Liver (tissue), 7 donors: ENCODE measurements at regions not wholly inside any gene's neighbourhood (a gene's known extent, or its start where the extent isn't known, plus 50 kb on each side); places are given as distances from the start of the nearest gene placed in this dataset.

Source experiments
- DNase-seq: peaks from one replicate; pipeline ENCODE4 v3.0.0-alpha.2; 2017; ENCODE audit warnings: low spot score
- H3K27ac ChIP-seq, 2 donors: one replicate each; pipeline ENCODE4 v1.7.0; 2013; ENCODE audit warnings: inconsistent platforms in 2 of 2, low read length in 2 of 2, control low read depth in 1 of 2, low read depth in 1 of 2, mild to moderate bottlenecking in 1 of 2
- H3K27me3 ChIP-seq, 4 donors: one replicate each; pipeline versions ENCODE4 v1.6.1 to v1.7.0; 2013; ENCODE audit warnings: low read length in 3 of 4, inconsistent platforms in 1 of 4, mild to moderate bottlenecking in 1 of 4, moderate library complexity in 1 of 4; ENCODE audit not compliant: control insufficient read depth in 4 of 4, insufficient read depth in 4 of 4
- H3K36me3 ChIP-seq, 4 donors: one replicate each; pipeline versions ENCODE4 v1.6.1 to v1.7.0; 2013; ENCODE audit warnings: low read length in 3 of 4, mild to moderate bottlenecking in 3 of 4, low read depth in 1 of 4, moderate library complexity in 1 of 4; ENCODE audit not compliant: control insufficient read depth in 4 of 4, insufficient read depth in 3 of 4
- H3K4me1 ChIP-seq, 4 donors: one replicate each; pipeline versions ENCODE4 v1.6.1 to v1.7.0; 2013; ENCODE audit warnings: low read length in 3 of 4, mild to moderate bottlenecking in 3 of 4, moderate library complexity in 1 of 4; ENCODE audit not compliant: control insufficient read depth in 4 of 4, insufficient read depth in 4 of 4
- H3K4me3 ChIP-seq, 3 donors: one replicate each; pipeline versions ENCODE4 v1.6.1 to v1.7.0; 2013; ENCODE audit warnings: low read length in 3 of 3, control low read depth in 1 of 3, low read depth in 1 of 3, mild to moderate bottlenecking in 1 of 3
- H3K9ac ChIP-seq, 2 donors: one replicate each; pipeline ENCODE4 v1.7.0; 2013; ENCODE audit warnings: low read length in 2 of 2, mild to moderate bottlenecking in 2 of 2, moderate library complexity in 2 of 2, control low read depth in 1 of 2, low read depth in 1 of 2
- H3K9me3 ChIP-seq, 4 donors: one replicate each; pipeline versions ENCODE4 v1.6.1 to v1.7.0; 2013; ENCODE audit warnings: low read length in 3 of 4; ENCODE audit not compliant: control insufficient read depth in 4 of 4
- EGR1 ChIP-seq, 2 donors: IDR thresholded peaks; 2 replicates each; pipeline ENCODE4 v1.6.1; 2016 to 2018; ENCODE audit warnings: antibody characterized with exemption in 2 of 2, low read depth in 2 of 2
- FOXA1 ChIP-seq: IDR thresholded peaks from 2 replicates; pipeline ENCODE4 v1.6.1; 2016; ENCODE audit warnings: antibody characterized with exemption
- FOXA2 ChIP-seq: IDR thresholded peaks from 2 replicates; pipeline ENCODE4 v1.6.1; 2016; ENCODE audit warnings: antibody characterized with exemption
- GABPA ChIP-seq, 2 donors: IDR thresholded peaks in 1 of 2; conservative IDR thresholded peaks in 1 of 2; 2 replicates each; pipeline ENCODE4 v1.6.1; 2016; ENCODE audit warnings: antibody characterized with exemption in 2 of 2, mild to moderate bottlenecking in 1 of 2, moderate library complexity in 1 of 2
- HNF4G ChIP-seq: IDR thresholded peaks from 2 replicates; pipeline ENCODE4 v1.6.1; 2016; ENCODE audit warnings: antibody characterized with exemption
- JUND ChIP-seq, 2 donors: IDR thresholded peaks; 2 replicates each; pipeline ENCODE4 v1.6.1; 2016; ENCODE audit warnings: antibody characterized with exemption in 2 of 2
- NR2F2 ChIP-seq: IDR thresholded peaks from 2 replicates; pipeline ENCODE4 v1.6.1; 2016; ENCODE audit warnings: antibody characterized with exemption
- RAD21 ChIP-seq, 2 donors: IDR thresholded peaks; 2 replicates each; pipeline ENCODE4 v1.6.1; 2016; ENCODE audit warnings: antibody characterized with exemption in 2 of 2, mild to moderate bottlenecking in 2 of 2
- REST ChIP-seq: IDR thresholded peaks from 2 replicates; pipeline ENCODE4 v1.6.1; 2016; ENCODE audit warnings: antibody characterized with exemption, mild to moderate bottlenecking
- SP1 ChIP-seq: IDR thresholded peaks from 2 replicates; pipeline ENCODE4 v1.6.1; 2018; ENCODE audit warnings: antibody characterized with exemption, mild to moderate bottlenecking
- TAF1 ChIP-seq: conservative IDR thresholded peaks from 2 replicates; pipeline ENCODE4 v1.6.1; 2016; ENCODE audit warnings: antibody characterized with exemption, mild to moderate bottlenecking
- YY1 ChIP-seq: IDR thresholded peaks from 2 replicates; pipeline ENCODE4 v1.6.1; 2016; ENCODE audit warnings: antibody characterized with exemption, mild to moderate bottlenecking
- WGBS: extraction: QIAGEN DNeasy Blood & Tissue Kit; methylation state at CpG from one replicate; pipeline ENCODE4 v1.1.7; 2013; 5-methylcytosine and 5-hydroxymethylcytosine counted together
- TF ChIP-seq, protein P1 (sequence below): IDR thresholded peaks from 2 replicates; pipeline ENCODE4 v1.6.1; 2016; ENCODE audit warnings: antibody characterized with exemption
- TF ChIP-seq, protein P2 (sequence below): IDR thresholded peaks from 2 replicates; pipeline ENCODE4 v1.6.1; 2016; ENCODE audit warnings: antibody characterized with exemption
- donor health status: healthy.
- donor health status: healthy.
- donor health status: healthy.
- donor health status: healthy.

- no peaks in the 10 kb centered on the region for H3K36me3 ChIP-seq
- no peak for DNase-seq
- H3K9me3 ChIP-seq = no peaks in the 10 kb centered on the region
- no peaks in the 10 kb centered on the region for H3K4me1 ChIP-seq
- no peak overlapping the region for H3K9ac ChIP-seq
- peaks cover 0 to 4% (median 0%) of the 10 kb centered on the region in 4 donors for H3K27me3 ChIP-seq
- no peak overlapping the region for H3K27ac ChIP-seq
- no peak overlapping the region for H3K4me3 ChIP-seq
- TF ChIP-seq FOXA2 (no peak), YY1 (no peak), JUND (IDR thresholded peaks at IDR 0.05) (no peak), SP1 (no peak), EGR1 (IDR thresholded peaks at IDR 0.05; ENCODE audit: low read depth in 2 of 2) (no peak), RAD21 (IDR thresholded peaks at IDR 0.05) (no peak), HNF4G (no peak), FOXA1 (no peak), NR2F2 (no peak), GABPA (IDR thresholded peaks at IDR 0.05 in 1 of 2, conservative IDR thresholded peaks at IDR 0.05 in 1 of 2) (no peak)
- TF ChIP-seq, protein P1, sequence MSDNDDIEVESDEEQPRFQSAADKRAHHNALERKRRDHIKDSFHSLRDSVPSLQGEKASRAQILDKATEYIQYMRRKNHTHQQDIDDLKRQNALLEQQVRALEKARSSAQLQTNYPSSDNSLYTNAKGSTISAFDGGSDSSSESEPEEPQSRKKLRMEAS = no peak
- TF ChIP-seq, protein P2, sequence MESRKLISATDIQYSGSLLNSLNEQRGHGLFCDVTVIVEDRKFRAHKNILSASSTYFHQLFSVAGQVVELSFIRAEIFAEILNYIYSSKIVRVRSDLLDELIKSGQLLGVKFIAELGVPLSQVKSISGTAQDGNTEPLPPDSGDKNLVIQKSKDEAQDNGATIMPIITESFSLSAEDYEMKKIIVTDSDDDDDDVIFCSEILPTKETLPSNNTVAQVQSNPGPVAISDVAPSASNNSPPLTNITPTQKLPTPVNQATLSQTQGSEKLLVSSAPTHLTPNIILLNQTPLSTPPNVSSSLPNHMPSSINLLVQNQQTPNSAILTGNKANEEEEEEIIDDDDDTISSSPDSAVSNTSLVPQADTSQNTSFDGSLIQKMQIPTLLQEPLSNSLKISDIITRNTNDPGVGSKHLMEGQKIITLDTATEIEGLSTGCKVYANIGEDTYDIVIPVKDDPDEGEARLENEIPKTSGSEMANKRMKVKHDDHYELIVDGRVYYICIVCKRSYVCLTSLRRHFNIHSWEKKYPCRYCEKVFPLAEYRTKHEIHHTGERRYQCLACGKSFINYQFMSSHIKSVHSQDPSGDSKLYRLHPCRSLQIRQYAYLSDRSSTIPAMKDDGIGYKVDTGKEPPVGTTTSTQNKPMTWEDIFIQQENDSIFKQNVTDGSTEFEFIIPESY = no peak
Measured at GRCh38 chr13:78736142-78736541, 77.2 kb upstream of the OBI1 start.

DNA sequence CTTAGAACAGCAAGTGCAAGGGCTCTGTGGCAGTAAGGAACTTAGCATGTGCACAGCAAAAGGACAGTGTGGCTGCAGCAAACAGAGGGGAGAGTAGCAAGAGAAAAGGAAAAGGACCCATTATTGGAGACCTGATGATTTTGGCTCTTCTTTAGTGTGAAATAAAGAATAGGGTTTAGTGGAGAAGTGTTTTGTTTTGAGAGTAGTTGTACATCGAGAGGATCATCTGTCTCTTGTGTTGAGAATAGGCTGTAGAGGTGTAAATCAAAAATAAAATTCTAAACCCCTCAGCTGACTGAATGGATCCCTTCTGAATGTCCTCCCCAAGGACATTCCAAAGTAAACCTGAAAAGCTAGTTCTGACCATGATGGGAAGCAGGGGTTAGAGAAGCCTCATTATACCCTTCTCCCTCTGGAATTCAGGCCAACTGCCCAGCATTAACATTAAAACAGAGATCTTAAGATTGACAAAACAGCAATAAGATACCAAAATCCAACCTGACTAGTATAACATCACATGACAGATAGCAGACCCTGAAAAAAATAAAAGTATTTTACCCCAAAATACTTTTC, 73.6 kb upstream of the OBI1 start:
- Histone ChIP-seq H3K4me3 (no peak overlapping the region), H3K27ac (no peak overlapping the region), H3K9me3 (no peaks in the 10 kb centered on the region), H3K9ac (no peak overlapping the region), H3K27me3 (peaks cover 0 to 3% (median 1%) of the 10 kb centered on the region in 4 donors), H3K4me1 (no peaks in the 10 kb centered on the region), H3K36me3 (no peaks in the 10 kb centered on the region)
- 79% methylated on average over 1 of the region's 1 CpG for WGBS
- DNase-seq = no peak
- TF ChIP-seq TAF1 = no peak
- no peak for TF ChIP-seq EGR1 (IDR thresholded peaks at IDR 0.05; ENCODE audit: low read depth in 2 of 2)
- TF ChIP-seq, protein P1 = no peak
- TF ChIP-seq, protein P2 = no peak
- TF ChIP-seq HNF4G = no peak
- TF ChIP-seq RAD21 (IDR thresholded peaks at IDR 0.05) = no peak
- TF ChIP-seq NR2F2 = no peak
- no peak for TF ChIP-seq YY1
- TF ChIP-seq REST = no peak
